ENCODE measurements at regions not wholly inside any gene's neighbourhood (a gene's known extent, or its start where the extent isn't known, plus 50 kb on each side); places are given as distances from the start of the nearest gene placed in this dataset.

- no peaks in the 10 kb centered on the region for H3K4me1 ChIP-seq (ENCODE audit: control insufficient read depth, extremely low read depth, insufficient read depth, low read length)
- TF ChIP-seq MYC (IDR thresholded peaks at IDR 0.05; ENCODE audit: low read depth, low read length) (no peak), JUN (IDR thresholded peaks at IDR 0.05; ENCODE audit: borderline replicate concordance, insufficient read depth, insufficient read length, low read depth) (no peak)
- H3K4me3 ChIP-seq (replicated peaks in 1 of 3; ENCODE audit: insufficient read depth in 1 of 3, low read depth in 1 of 3, low read length in 3 of 3) = no peak overlapping the region
- no peak overlapping the region for H2AFZ ChIP-seq (ENCODE audit: low read depth, low read length)
- no peak overlapping the region for H3K9ac ChIP-seq (replicated peaks; ENCODE audit: extremely low read depth, insufficient read depth, low read length)
- H3K36me3 ChIP-seq (ENCODE audit: control insufficient read depth in 2 of 2, extremely low read depth in 1 of 2, insufficient read depth in 2 of 2, low read length in 2 of 2) = no peaks in the 10 kb centered on the region
- no peak overlapping the region for H3K27ac ChIP-seq (ENCODE audit: insufficient read depth, low read depth, low read length)
- FAIRE-seq (no peak), DNase-seq (ENCODE audit: low read depth, low spot score) (no peak)
- CTCF ChIA-PET = no interaction called here
- no peaks in the 10 kb centered on the region for H3K79me2 ChIP-seq (ENCODE audit: control insufficient read depth, insufficient read depth, low read length)
- dilution Hi-C loops (cut with MboI; ENCODE audit: extremely low pct_ligation_motif_present, low sequenced_read_pairs) = no loop called here
- H3K4me2 ChIP-seq (ENCODE audit: insufficient read depth, low read length) = no peak overlapping the region
- POLR2A ChIA-PET = no interaction called here
- H3K9me3 ChIP-seq (replicated peaks; ENCODE audit: control insufficient read depth, insufficient read depth, low read length) = peaks cover 2% of the 10 kb centered on the region
- intact Hi-C loops (cut with micrococcal nuclease) = no loop called here
- no peaks in the 10 kb centered on the region for H4K20me1 ChIP-seq (replicated peaks; ENCODE audit: control insufficient read depth, extremely low read depth, insufficient read depth, low read length)
- no TSS peak for BruUV-seq (replicated peaks)
- H3K9me1 ChIP-seq (replicated peaks; ENCODE audit: control insufficient read depth, extremely low read depth, insufficient read depth, low read length) = no peaks in the 10 kb centered on the region
- H3K27me3 ChIP-seq (ENCODE audit: control insufficient read depth in 2 of 2, insufficient read depth in 2 of 2, low read length in 2 of 2) = no peaks in the 10 kb centered on the region
These were observed 550.8 kb upstream of the TMEM132C start for GRCh38 chr12:127716166-127716565.

GRCh38 chr12:127717278-127717677 lies 549.7 kb upstream of the TMEM132C start:
- DNase-seq (ENCODE audit: low read depth, low spot score) (no peak), FAIRE-seq (no peak)
- Histone ChIP-seq H3K9me1 (replicated peaks; ENCODE audit: control insufficient read depth, extremely low read depth, insufficient read depth, low read length) (no peaks in the 10 kb centered on the region), H3K4me3 (replicated peaks in 1 of 3; ENCODE audit: insufficient read depth in 1 of 3, low read depth in 1 of 3, low read length in 3 of 3) (no peak overlapping the region), H3K79me2 (ENCODE audit: control insufficient read depth, insufficient read depth, low read length) (no peaks in the 10 kb centered on the region), H2AFZ (ENCODE audit: low read depth, low read length) (no peak overlapping the region), H3K27me3 (ENCODE audit: control insufficient read depth in 2 of 2, insufficient read depth in 2 of 2, low read length in 2 of 2) (no peaks in the 10 kb centered on the region), H3K36me3 (ENCODE audit: control insufficient read depth in 2 of 2, extremely low read depth in 1 of 2, insufficient read depth in 2 of 2, low read length in 2 of 2) (no peaks in the 10 kb centered on the region), H3K9ac (replicated peaks; ENCODE audit: extremely low read depth, insufficient read depth, low read length) (no peak overlapping the region), H3K4me2 (ENCODE audit: insufficient read depth, low read length) (no peak overlapping the region), H3K9me3 (replicated peaks; ENCODE audit: control insufficient read depth, insufficient read depth, low read length) (peaks cover 2% of the 10 kb centered on the region), H4K20me1 (replicated peaks; ENCODE audit: control insufficient read depth, extremely low read depth, insufficient read depth, low read length) (no peaks in the 10 kb centered on the region), H3K4me1 (ENCODE audit: control insufficient read depth, extremely low read depth, insufficient read depth, low read length) (no peaks in the 10 kb centered on the region), H3K27ac (ENCODE audit: insufficient read depth, low read depth, low read length) (no peak overlapping the region)
- ChIA-PET CTCF (no interaction called here), POLR2A (no interaction called here)
- dilution Hi-C loops (cut with MboI; ENCODE audit: extremely low pct_ligation_motif_present, low sequenced_read_pairs) (no loop called here), intact Hi-C loops (cut with micrococcal nuclease) (no loop called here)
- no peak for TF ChIP-seq EZH2 (IDR thresholded peaks at IDR 0.05; ENCODE audit: borderline replicate concordance, low read depth, low read length, severe bottlenecking)
- TF ChIP-seq GATA2 (IDR thresholded peaks at IDR 0.05; ENCODE audit: insufficient read depth, insufficient read length, low read depth, low read length) = no peak
- TF ChIP-seq CTCF (IDR thresholded peaks at IDR 0.05; ENCODE audit: extremely low read depth in 1 of 2, insufficient read depth in 1 of 2, low read depth in 1 of 2, low read length in 2 of 2) = no peak
- no peak for TF ChIP-seq JUN (IDR thresholded peaks at IDR 0.05; ENCODE audit: borderline replicate concordance, insufficient read depth, insufficient read length, low read depth)
- TF ChIP-seq FOS (IDR thresholded peaks at IDR 0.05; ENCODE audit: borderline replicate concordance, insufficient read depth, low read length) = no peak
- TF ChIP-seq MAX (IDR thresholded peaks at IDR 0.05; ENCODE audit: insufficient read depth, insufficient read length) = no peak
- TF ChIP-seq MYC (IDR thresholded peaks at IDR 0.05; ENCODE audit: low read depth, low read length) = no peak
- TF ChIP-seq POLR2AphosphoS5 (IDR thresholded peaks at IDR 0.05; ENCODE audit: insufficient read depth, low read depth, low read length) = no peak
- TF ChIP-seq POLR2A (IDR thresholded peaks at IDR 0.05; ENCODE audit: low read depth, low read length) = no peak
- no TSS peak for BruUV-seq (replicated peaks)

Measured in endothelial cell of umbilical vein (primary cell).